Fibroblast of lung (primary cell): ENCODE measurements at regions not wholly inside any gene's neighbourhood (a gene's known extent, or its start where the extent isn't known, plus 50 kb on each side); places are given as distances from the start of the nearest gene placed in this dataset.

Experiments used
- DNase-seq, 2 donors: peaks; one replicate each; pipeline versions ENCODE4 v3.0.0 to v3.0.0-alpha.2; 2010; ENCODE audit warnings: low read depth in 2 of 2
- H2AFZ ChIP-seq: 2 replicates; pipeline ENCODE4 v1.5.1; 2012; ENCODE audit warnings: low read length, control low read depth, inconsistent platforms
- H3K27ac ChIP-seq: 2 replicates; pipeline ENCODE4 v1.5.1; 2011; ENCODE audit warnings: low read length, control low read depth; ENCODE audit not compliant: insufficient read depth
- H3K27me3 ChIP-seq: 2 replicates; pipeline ENCODE4 v1.5.1; 2011; ENCODE audit warnings: mild to moderate bottlenecking, low read length; ENCODE audit not compliant: control insufficient read depth, insufficient read depth
- H3K36me3 ChIP-seq: 2 replicates; pipeline ENCODE4 v1.5.1; 2011; ENCODE audit warnings: low read length; ENCODE audit not compliant: control insufficient read depth, insufficient read depth
- H3K4me1 ChIP-seq: 2 replicates; pipeline ENCODE4 v1.5.1; 2011; ENCODE audit warnings: low read length; ENCODE audit not compliant: control insufficient read depth, insufficient read depth; ENCODE audit errors: extremely low read depth
- H3K4me2 ChIP-seq: 2 replicates; pipeline ENCODE4 v1.5.1; 2011; ENCODE audit warnings: low read length, control low read depth; ENCODE audit not compliant: insufficient read depth; ENCODE audit errors: extremely low read depth
- H3K4me3 ChIP-seq, 4 experiments: fragments of 200-600 bp in 1 of 4; sonication (generic) in 1 of 4; replicated peaks in 1 of 4; 2 replicates each; pipeline ENCODE4 v1.5.1; 2011 to 2016; ENCODE audit warnings: low read length in 4 of 4, low read depth in 3 of 4, mild to moderate bottlenecking in 3 of 4, control low read depth in 2 of 4, inconsistent platforms in 1 of 4, mixed read lengths in 1 of 4; ENCODE audit not compliant: insufficient read depth in 1 of 4; ENCODE audit errors: control extremely low read depth in 1 of 4
- H3K79me2 ChIP-seq: 2 replicates; pipeline ENCODE4 v1.5.1; 2012; ENCODE audit warnings: mild to moderate bottlenecking, low read length, inconsistent platforms; ENCODE audit not compliant: control insufficient read depth, insufficient read depth
- H3K9ac ChIP-seq: 2 replicates; pipeline ENCODE4 v1.5.1; 2011; ENCODE audit warnings: mild to moderate bottlenecking, low read length, control low read depth; ENCODE audit not compliant: insufficient read depth
- H3K9me3 ChIP-seq: 2 replicates; pipeline ENCODE4 v1.5.1; 2012; ENCODE audit warnings: low read depth, low read length; ENCODE audit not compliant: control insufficient read depth, insufficient read depth
- H4K20me1 ChIP-seq: 2 replicates; pipeline ENCODE4 v1.5.1; 2011; ENCODE audit warnings: low read length; ENCODE audit not compliant: control insufficient read depth, insufficient read depth; ENCODE audit errors: extremely low read depth
- EZH2 ChIP-seq: IDR thresholded peaks from 2 replicates; pipeline ENCODE4 v1.5.1; 2012; ENCODE audit warnings: low read length, control low read depth, mild to moderate bottlenecking; ENCODE audit errors: missing control alignments
- TF ChIP-seq, protein P1 (sequence below), 2 donors: IDR thresholded peaks in 1 of 2; conservative IDR thresholded peaks in 1 of 2; 1 replicate in 1 of 2; 2 replicates in 1 of 2; pipeline ENCODE4 v1.5.1; 2011 to 2012; ENCODE audit warnings: low read length in 2 of 2, control low read depth in 1 of 2, inconsistent platforms in 1 of 2, low read depth in 1 of 2, mild to moderate bottlenecking in 1 of 2

DNA sequence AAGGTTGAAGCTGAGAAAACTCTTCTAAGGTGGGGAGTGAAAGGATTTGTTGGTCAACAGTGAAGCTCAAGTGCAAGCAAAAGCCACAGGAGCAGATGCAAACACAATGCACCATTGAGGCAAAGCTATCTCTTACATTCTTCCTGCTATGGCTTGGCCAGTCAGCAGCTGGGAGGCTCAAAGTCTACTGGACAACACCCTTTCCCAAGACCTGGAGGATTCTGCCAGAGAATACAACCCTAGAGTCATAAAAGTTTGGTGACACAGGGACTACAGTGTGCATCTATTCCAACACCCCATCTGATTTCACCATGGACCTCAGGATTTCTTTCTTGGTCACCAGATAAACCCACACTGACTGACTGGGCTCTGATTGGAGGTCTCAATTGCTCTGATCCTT, 342.0 kb downstream of the HRH4 start:
- no peak overlapping the region for H3K9ac ChIP-seq
- no peak overlapping the region for H2AFZ ChIP-seq
- H3K79me2 ChIP-seq = no peaks in the 10 kb centered on the region
- H3K27me3 ChIP-seq = no peaks in the 10 kb centered on the region
- H3K36me3 ChIP-seq = no peaks in the 10 kb centered on the region
- no peak overlapping the region for H3K4me2 ChIP-seq
- H3K4me3 ChIP-seq = no peak overlapping the region
- H3K9me3 ChIP-seq = no peaks in the 10 kb centered on the region
- TF ChIP-seq, protein P1, sequence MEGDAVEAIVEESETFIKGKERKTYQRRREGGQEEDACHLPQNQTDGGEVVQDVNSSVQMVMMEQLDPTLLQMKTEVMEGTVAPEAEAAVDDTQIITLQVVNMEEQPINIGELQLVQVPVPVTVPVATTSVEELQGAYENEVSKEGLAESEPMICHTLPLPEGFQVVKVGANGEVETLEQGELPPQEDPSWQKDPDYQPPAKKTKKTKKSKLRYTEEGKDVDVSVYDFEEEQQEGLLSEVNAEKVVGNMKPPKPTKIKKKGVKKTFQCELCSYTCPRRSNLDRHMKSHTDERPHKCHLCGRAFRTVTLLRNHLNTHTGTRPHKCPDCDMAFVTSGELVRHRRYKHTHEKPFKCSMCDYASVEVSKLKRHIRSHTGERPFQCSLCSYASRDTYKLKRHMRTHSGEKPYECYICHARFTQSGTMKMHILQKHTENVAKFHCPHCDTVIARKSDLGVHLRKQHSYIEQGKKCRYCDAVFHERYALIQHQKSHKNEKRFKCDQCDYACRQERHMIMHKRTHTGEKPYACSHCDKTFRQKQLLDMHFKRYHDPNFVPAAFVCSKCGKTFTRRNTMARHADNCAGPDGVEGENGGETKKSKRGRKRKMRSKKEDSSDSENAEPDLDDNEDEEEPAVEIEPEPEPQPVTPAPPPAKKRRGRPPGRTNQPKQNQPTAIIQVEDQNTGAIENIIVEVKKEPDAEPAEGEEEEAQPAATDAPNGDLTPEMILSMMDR (conservative IDR thresholded peaks at IDR 0.05 in 1 of 2, IDR thresholded peaks at IDR 0.05 in 1 of 2; ENCODE audit: low read depth in 1 of 2, low read length in 2 of 2) = no peak
- no peak for TF ChIP-seq EZH2
- no peak overlapping the region for H3K27ac ChIP-seq
- no peaks in the 10 kb centered on the region for H4K20me1 ChIP-seq
- no peak for DNase-seq
- H3K4me1 ChIP-seq = no peaks in the 10 kb centered on the region

DNA sequence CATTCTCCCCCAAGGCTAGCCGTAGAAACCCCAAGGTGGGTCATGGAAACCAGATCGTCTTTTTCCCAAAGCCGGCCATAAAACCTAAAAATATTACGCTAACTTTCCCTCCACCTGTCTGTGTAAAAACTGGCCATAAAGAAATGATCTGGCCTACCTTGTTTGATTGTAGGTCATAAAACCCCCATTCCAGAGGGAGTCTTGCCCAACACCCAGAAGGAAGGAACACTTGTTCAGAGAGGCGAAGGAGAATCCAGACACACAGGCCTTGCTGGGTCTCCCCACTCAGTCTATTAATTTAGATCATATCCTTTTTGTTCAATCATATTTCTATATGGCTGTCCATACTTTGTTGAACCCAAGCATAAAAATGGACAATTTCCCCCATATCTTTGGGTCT, 344.7 kb downstream of the HRH4 start:
- Histone ChIP-seq H3K4me2 (no peak overlapping the region), H3K27ac (no peak overlapping the region), H3K36me3 (no peaks in the 10 kb centered on the region), H3K79me2 (no peaks in the 10 kb centered on the region), H3K4me3 (no peak overlapping the region), H4K20me1 (no peaks in the 10 kb centered on the region), H3K27me3 (no peaks in the 10 kb centered on the region), H3K4me1 (no peaks in the 10 kb centered on the region), H3K9ac (no peak overlapping the region), H3K9me3 (no peaks in the 10 kb centered on the region), H2AFZ (no peak overlapping the region)
- DNase-seq = no peak
- TF ChIP-seq, protein P1 (conservative IDR thresholded peaks at IDR 0.05 in 1 of 2, IDR thresholded peaks at IDR 0.05 in 1 of 2; ENCODE audit: low read depth in 1 of 2, low read length in 2 of 2) = no peak
- TF ChIP-seq EZH2 = no peak

DNA sequence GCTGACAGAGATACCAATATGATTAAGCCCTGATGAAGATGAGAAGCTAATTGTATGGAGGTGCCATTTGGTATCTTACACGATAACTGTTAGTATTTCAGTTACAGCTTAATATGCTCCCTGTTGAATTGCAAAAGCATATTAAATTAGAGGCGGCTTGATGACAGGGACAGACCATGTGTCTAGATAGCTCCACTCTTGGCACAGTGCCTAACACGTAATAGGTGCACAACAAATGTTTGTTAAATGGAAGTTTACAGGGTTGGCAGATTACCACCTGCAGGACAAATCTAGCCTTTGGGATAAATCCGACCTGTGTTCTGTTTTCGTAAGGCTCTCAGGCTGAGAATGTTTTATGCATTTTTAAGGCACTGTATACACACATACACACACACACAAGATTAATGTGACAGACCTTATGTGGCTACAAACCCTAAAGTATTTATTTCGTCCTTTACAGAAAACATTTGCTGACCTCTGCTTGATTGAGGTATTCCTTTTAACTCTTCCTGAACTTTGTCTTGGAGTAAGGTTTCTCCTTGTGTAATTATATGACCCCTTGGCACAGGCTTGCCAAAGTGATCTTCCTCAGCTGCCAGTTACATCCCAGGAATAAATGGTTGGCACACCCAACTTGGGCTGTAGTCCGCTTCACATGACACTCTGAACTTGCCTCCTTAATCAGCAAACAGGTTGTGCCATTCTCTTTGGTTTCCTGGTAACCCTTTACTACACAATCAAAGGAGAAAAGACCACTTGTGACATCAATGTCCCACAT, 348.9 kb downstream of the HRH4 start:
- no peak overlapping the region for H2AFZ ChIP-seq
- H3K79me2 ChIP-seq = no peaks in the 10 kb centered on the region
- no peaks in the 10 kb centered on the region for H3K9me3 ChIP-seq
- H3K36me3 ChIP-seq = no peaks in the 10 kb centered on the region
- TF ChIP-seq EZH2 = no peak
- TF ChIP-seq, protein P1 (conservative IDR thresholded peaks at IDR 0.05 in 1 of 2, IDR thresholded peaks at IDR 0.05 in 1 of 2; ENCODE audit: low read depth in 1 of 2, low read length in 2 of 2) = no peak
- H3K4me1 ChIP-seq = no peaks in the 10 kb centered on the region
- H3K4me2 ChIP-seq = no peak overlapping the region
- H3K4me3 ChIP-seq = no peak overlapping the region
- H3K27me3 ChIP-seq = no peaks in the 10 kb centered on the region
- no peak for DNase-seq
- H3K27ac ChIP-seq = no peak overlapping the region
- no peak overlapping the region for H3K9ac ChIP-seq
- no peaks in the 10 kb centered on the region for H4K20me1 ChIP-seq
